Liver (tissue), 7 donors: ENCODE measurements at regions not wholly inside any gene's neighbourhood (a gene's known extent, or its start where the extent isn't known, plus 50 kb on each side); places are given as distances from the start of the nearest gene placed in this dataset.

Source experiments
- DNase-seq: peaks from one replicate; pipeline ENCODE4 v3.0.0-alpha.2; 2017; ENCODE audit warnings: low spot score
- H3K27ac ChIP-seq, 2 donors: one replicate each; pipeline ENCODE4 v1.7.0; 2013; ENCODE audit warnings: inconsistent platforms in 2 of 2, low read length in 2 of 2, control low read depth in 1 of 2, low read depth in 1 of 2, mild to moderate bottlenecking in 1 of 2
- H3K27me3 ChIP-seq, 4 donors: one replicate each; pipeline versions ENCODE4 v1.6.1 to v1.7.0; 2013; ENCODE audit warnings: low read length in 3 of 4, inconsistent platforms in 1 of 4, mild to moderate bottlenecking in 1 of 4, moderate library complexity in 1 of 4; ENCODE audit not compliant: control insufficient read depth in 4 of 4, insufficient read depth in 4 of 4
- H3K36me3 ChIP-seq, 4 donors: one replicate each; pipeline versions ENCODE4 v1.6.1 to v1.7.0; 2013; ENCODE audit warnings: low read length in 3 of 4, mild to moderate bottlenecking in 3 of 4, low read depth in 1 of 4, moderate library complexity in 1 of 4; ENCODE audit not compliant: control insufficient read depth in 4 of 4, insufficient read depth in 3 of 4
- H3K4me1 ChIP-seq, 4 donors: one replicate each; pipeline versions ENCODE4 v1.6.1 to v1.7.0; 2013; ENCODE audit warnings: low read length in 3 of 4, mild to moderate bottlenecking in 3 of 4, moderate library complexity in 1 of 4; ENCODE audit not compliant: control insufficient read depth in 4 of 4, insufficient read depth in 4 of 4
- H3K4me3 ChIP-seq, 3 donors: one replicate each; pipeline versions ENCODE4 v1.6.1 to v1.7.0; 2013; ENCODE audit warnings: low read length in 3 of 3, control low read depth in 1 of 3, low read depth in 1 of 3, mild to moderate bottlenecking in 1 of 3
- H3K9ac ChIP-seq, 2 donors: one replicate each; pipeline ENCODE4 v1.7.0; 2013; ENCODE audit warnings: low read length in 2 of 2, mild to moderate bottlenecking in 2 of 2, moderate library complexity in 2 of 2, control low read depth in 1 of 2, low read depth in 1 of 2
- H3K9me3 ChIP-seq, 4 donors: one replicate each; pipeline versions ENCODE4 v1.6.1 to v1.7.0; 2013; ENCODE audit warnings: low read length in 3 of 4; ENCODE audit not compliant: control insufficient read depth in 4 of 4
- ATF3 ChIP-seq: IDR thresholded peaks from 2 replicates; pipeline ENCODE4 v1.6.1; 2016; ENCODE audit warnings: antibody characterized with exemption
- EGR1 ChIP-seq, 2 donors: IDR thresholded peaks; 2 replicates each; pipeline ENCODE4 v1.6.1; 2016 to 2018; ENCODE audit warnings: antibody characterized with exemption in 2 of 2, low read depth in 2 of 2
- FOXA1 ChIP-seq: IDR thresholded peaks from 2 replicates; pipeline ENCODE4 v1.6.1; 2016; ENCODE audit warnings: antibody characterized with exemption
- FOXA2 ChIP-seq: IDR thresholded peaks from 2 replicates; pipeline ENCODE4 v1.6.1; 2016; ENCODE audit warnings: antibody characterized with exemption
- HNF4A ChIP-seq, 2 donors: conservative IDR thresholded peaks; 2 replicates each; pipeline ENCODE4 v1.6.1; 2016; ENCODE audit warnings: antibody characterized with exemption in 2 of 2, mild to moderate bottlenecking in 2 of 2
- HNF4G ChIP-seq: IDR thresholded peaks from 2 replicates; pipeline ENCODE4 v1.6.1; 2016; ENCODE audit warnings: antibody characterized with exemption
- JUND ChIP-seq, 2 donors: IDR thresholded peaks; 2 replicates each; pipeline ENCODE4 v1.6.1; 2016; ENCODE audit warnings: antibody characterized with exemption in 2 of 2
- MAX ChIP-seq: IDR thresholded peaks from 2 replicates; pipeline ENCODE4 v1.6.1; 2016; ENCODE audit warnings: antibody characterized with exemption
- NR2F2 ChIP-seq: IDR thresholded peaks from 2 replicates; pipeline ENCODE4 v1.6.1; 2016; ENCODE audit warnings: antibody characterized with exemption
- RAD21 ChIP-seq, 2 donors: IDR thresholded peaks; 2 replicates each; pipeline ENCODE4 v1.6.1; 2016; ENCODE audit warnings: antibody characterized with exemption in 2 of 2, mild to moderate bottlenecking in 2 of 2
- REST ChIP-seq: IDR thresholded peaks from 2 replicates; pipeline ENCODE4 v1.6.1; 2016; ENCODE audit warnings: antibody characterized with exemption, mild to moderate bottlenecking
- RXRA ChIP-seq, 2 donors: IDR thresholded peaks; 2 replicates each; pipeline ENCODE4 v1.6.1; 2017 to 2018; ENCODE audit warnings: antibody characterized with exemption in 2 of 2, mild to moderate bottlenecking in 1 of 2
- TAF1 ChIP-seq: conservative IDR thresholded peaks from 2 replicates; pipeline ENCODE4 v1.6.1; 2016; ENCODE audit warnings: antibody characterized with exemption, mild to moderate bottlenecking
- YY1 ChIP-seq: IDR thresholded peaks from 2 replicates; pipeline ENCODE4 v1.6.1; 2016; ENCODE audit warnings: antibody characterized with exemption, mild to moderate bottlenecking
- ZBTB33 ChIP-seq: IDR thresholded peaks from 2 replicates; pipeline ENCODE4 v1.6.1; 2016; ENCODE audit warnings: antibody characterized with exemption
- WGBS: extraction: QIAGEN DNeasy Blood & Tissue Kit; methylation state at CpG from one replicate; pipeline ENCODE4 v1.1.7; 2013; 5-methylcytosine and 5-hydroxymethylcytosine counted together
- donor health status: healthy.
- donor health status: healthy.
- donor health status: healthy.
- donor health status: healthy.

- H3K27me3 ChIP-seq = no peaks in the 10 kb centered on the region
- H3K4me3 ChIP-seq = no peak overlapping the region
- H3K27ac ChIP-seq = no peak overlapping the region
- no peaks in the 10 kb centered on the region for H3K36me3 ChIP-seq
- WGBS = 94% methylated on average over 2 of the region's 2 CpGs
- H3K9me3 ChIP-seq = no peaks in the 10 kb centered on the region
- TF ChIP-seq FOXA1 = no peak
- no peak for TF ChIP-seq YY1
- peaks cover 0 to 3% (median 0%) of the 10 kb centered on the region in 4 donors for H3K4me1 ChIP-seq
- no peak overlapping the region for H3K9ac ChIP-seq
- no peak for DNase-seq
Observed at GRCh38 chr13:109577191-109577700, 209.1 kb downstream of the IRS2 start.

DNA sequence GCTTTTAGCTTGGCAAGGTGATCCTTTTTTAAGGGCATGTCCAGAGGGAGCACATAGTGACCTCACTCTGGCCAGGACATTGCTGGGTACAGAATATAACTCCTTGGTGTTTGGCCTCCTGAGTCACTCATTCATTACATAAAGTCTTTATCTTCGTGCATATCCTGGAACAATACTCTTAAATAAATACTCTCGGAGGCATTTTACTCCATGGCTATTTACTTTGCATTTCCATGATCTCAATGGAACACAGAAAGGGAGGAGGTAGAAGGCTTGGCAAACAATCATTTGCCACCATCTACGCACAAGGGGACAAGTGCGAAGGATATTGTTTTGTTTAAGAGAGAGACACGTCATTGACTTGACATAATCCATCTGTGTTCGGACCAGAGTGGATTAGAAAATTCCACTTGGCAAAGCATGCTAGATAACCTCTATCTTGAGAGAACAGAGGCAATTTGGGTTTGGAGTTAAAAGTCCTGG lies 210.0 kb downstream of the IRS2 start:
- Histone ChIP-seq H3K4me3 (no peak overlapping the region), H3K27ac (no peak overlapping the region), H3K36me3 (no peaks in the 10 kb centered on the region), H3K27me3 (no peaks in the 10 kb centered on the region), H3K9ac (no peak overlapping the region), H3K4me1 (peaks cover 0 to 5% (median 0%) of the 10 kb centered on the region in 4 donors), H3K9me3 (no peaks in the 10 kb centered on the region)
- WGBS = 80% methylated on average over 6 of the region's 6 CpGs
- TF ChIP-seq RXRA (IDR thresholded peaks at IDR 0.05) = no peak
- DNase-seq = no peak

DNA sequence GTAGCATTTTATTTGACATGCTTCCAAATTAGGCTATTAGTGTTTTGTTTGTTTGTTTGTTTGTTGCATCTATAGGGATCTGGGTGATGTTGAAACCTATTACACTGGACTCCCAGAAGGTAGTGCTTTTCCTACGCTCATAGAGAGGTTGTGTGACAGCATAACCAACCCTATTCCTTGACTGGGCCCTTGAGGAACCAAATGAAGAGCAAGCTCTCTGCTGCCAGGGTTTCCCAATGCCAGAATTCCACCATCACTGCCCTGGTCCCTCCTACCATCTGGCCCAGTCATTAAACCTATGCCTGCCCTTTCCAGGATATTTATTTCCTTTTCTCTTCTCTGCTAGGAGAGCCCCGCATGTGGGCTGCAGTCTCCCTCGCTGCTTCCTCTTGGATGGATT lies 210.6 kb downstream of the IRS2 start:
- Histone ChIP-seq H3K27ac (no peak overlapping the region), H3K36me3 (no peaks in the 10 kb centered on the region), H3K9me3 (no peaks in the 10 kb centered on the region), H3K4me3 (no peak overlapping the region), H3K4me1 (peaks cover 0 to 5% (median 0%) of the 10 kb centered on the region in 4 donors), H3K9ac (no peak overlapping the region), H3K27me3 (no peaks in the 10 kb centered on the region)
- WGBS = 95% methylated on average over 3 of the region's 3 CpGs
- DNase-seq = no peak
- TF ChIP-seq REST (no peak), YY1 (no peak), RXRA (IDR thresholded peaks at IDR 0.05) (no peak), MAX (no peak), JUND (IDR thresholded peaks at IDR 0.05) (no peak), RAD21 (IDR thresholded peaks at IDR 0.05) (no peak), EGR1 (IDR thresholded peaks at IDR 0.05; ENCODE audit: low read depth in 2 of 2) (no peak), FOXA1 (no peak), HNF4G (no peak), HNF4A (conservative IDR thresholded peaks at IDR 0.05) (no peak), FOXA2 (no peak), TAF1 (no peak), ZBTB33 (no peak), ATF3 (no peak), NR2F2 (no peak)
